Suppressor macrophage treated with lipopolysaccharide for 1 hour (primary cell): ENCODE measurements at regions not wholly inside any gene's neighbourhood (a gene's known extent, or its start where the extent isn't known, plus 50 kb on each side); places are given as distances from the start of the nearest gene placed in this dataset.

Source experiments
- DNase-seq, 3 donors: peaks; one replicate each; pipeline ENCODE4 v3.0.0-alpha.2; 2020 to 2022

GRCh38 chr22:44423556-44424358, 74.3 kb downstream of the RTL6 start:
- DNase-seq: no peak

GRCh38 chr22:44422746-44423380, 75.2 kb downstream of the RTL6 start:
- DNase-seq: no peak

GRCh38 chr22:44419429-44419828, 78.6 kb downstream of the RTL6 start:
- DNase-seq: peak in 1 of 3 donors; percentile 8

GRCh38 chr22:44413211-44413610, 84.8 kb downstream of the RTL6 start:
- DNase-seq: no peak

GRCh38 chr22:44412136-44412731, 85.8 kb downstream of the RTL6 start:
- DNase-seq: no peak

GRCh38 chr22:44411226-44412135, 86.6 kb downstream of the RTL6 start:
- DNase-seq: no peak

- DNase-seq: no peak
Measured at GRCh38 chr22:44410451-44410991, 87.5 kb downstream of the RTL6 start.

GRCh38 chr22:44409974-44410316, 88.1 kb downstream of the RTL6 start:
- DNase-seq: no peak

GRCh38 chr22:44409211-44409973, 88.6 kb downstream of the RTL6 start:
- no peak for DNase-seq

- DNase-seq: no peak
Measured at GRCh38 chr22:44408829-44409192, 89.2 kb downstream of the RTL6 start.

GRCh38 chr22:44407987-44408828, 89.8 kb downstream of the RTL6 start:
- no peak for DNase-seq

- DNase-seq: no peak
Measured at GRCh38 chr22:44407171-44407986, 90.7 kb downstream of the RTL6 start.

GRCh38 chr22:44406341-44407170, 91.5 kb downstream of the RTL6 start:
- no peak for DNase-seq

- DNase-seq: no peak
Measured at GRCh38 chr22:44405661-44406060, 92.4 kb downstream of the RTL6 start.

- no peak for DNase-seq
Measured at GRCh38 chr22:44404341-44405020, 91.7 kb upstream of the SHISAL1 start.

GRCh38 chr22:44403602-44404329, 91.0 kb upstream of the SHISAL1 start:
- DNase-seq: no peak

GRCh38 chr22:44403166-44403565, 90.4 kb upstream of the SHISAL1 start:
- no peak for DNase-seq
